Activated T-helper 17 cell treated with anti-CD3 and anti-CD28 coated beads, Interleukin-2, amount 50 U/mL, for 72 hours (primary cell): ENCODE measurements at regions not wholly inside any gene's neighbourhood (a gene's known extent, or its start where the extent isn't known, plus 50 kb on each side); places are given as distances from the start of the nearest gene placed in this dataset.

Experiments
- ATAC-seq: fragments of 150-1000 bp; cut with Tn5 transposase; replicated peaks from 2 replicates; pipeline ENCODE4 v1.10.0; 2021; ENCODE audit warnings: mild to moderate bottlenecking, moderate library complexity
- H3K27ac Mint-ChIP-seq: one replicate; pipeline ENCODE4 v1.8.0; 2022; ENCODE audit warnings: mixed read lengths
- H3K27me3 Mint-ChIP-seq: one replicate; pipeline ENCODE4 v1.8.0; 2022; ENCODE audit warnings: mixed read lengths
- H3K36me3 Mint-ChIP-seq: one replicate; pipeline ENCODE4 v1.8.0; 2022; ENCODE audit warnings: low read depth, mild to moderate bottlenecking, mixed read lengths
- H3K4me1 Mint-ChIP-seq: one replicate; pipeline ENCODE4 v1.8.0; 2022; ENCODE audit warnings: mixed read lengths
- H3K4me3 Mint-ChIP-seq: one replicate; pipeline ENCODE4 v1.8.0; 2022; ENCODE audit warnings: mild to moderate bottlenecking, mixed read lengths
- H3K9me3 Mint-ChIP-seq: one replicate; pipeline ENCODE4 v1.8.0; 2022; ENCODE audit warnings: mixed read lengths

GRCh38 chr2:175396696-175397095, 215.2 kb upstream of the ATP5MC3 start:
- H3K4me3 Mint-ChIP-seq: no peak overlapping the region
- no peak for ATAC-seq
- no peaks in the 10 kb centered on the region for H3K36me3 Mint-ChIP-seq
- no peaks in the 10 kb centered on the region for H3K9me3 Mint-ChIP-seq
- no peaks in the 10 kb centered on the region for H3K4me1 Mint-ChIP-seq
- H3K27me3 Mint-ChIP-seq: peaks cover 7% of the 10 kb centered on the region
- no peak overlapping the region for H3K27ac Mint-ChIP-seq

DNA sequence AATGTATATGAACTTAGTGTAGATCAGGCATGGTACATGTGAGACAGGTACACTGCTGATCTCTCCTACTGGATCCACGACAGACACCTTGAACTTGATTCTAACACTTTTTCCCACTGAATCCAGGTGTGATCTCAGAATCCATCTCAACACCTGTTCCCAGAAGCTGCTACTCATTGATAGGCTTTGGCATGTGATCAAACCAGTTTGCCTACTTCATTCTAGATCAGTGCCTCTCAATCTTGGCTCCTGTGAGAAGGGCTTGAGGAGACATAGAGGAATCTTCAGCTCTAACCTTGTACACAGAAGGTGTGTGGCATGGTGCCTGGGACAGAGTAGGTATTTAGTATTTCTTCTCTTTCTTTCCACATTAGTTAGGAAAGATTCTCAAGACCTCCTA, 212.3 kb upstream of the ATP5MC3 start:
- H3K4me3 Mint-ChIP-seq: no peak overlapping the region

DNA sequence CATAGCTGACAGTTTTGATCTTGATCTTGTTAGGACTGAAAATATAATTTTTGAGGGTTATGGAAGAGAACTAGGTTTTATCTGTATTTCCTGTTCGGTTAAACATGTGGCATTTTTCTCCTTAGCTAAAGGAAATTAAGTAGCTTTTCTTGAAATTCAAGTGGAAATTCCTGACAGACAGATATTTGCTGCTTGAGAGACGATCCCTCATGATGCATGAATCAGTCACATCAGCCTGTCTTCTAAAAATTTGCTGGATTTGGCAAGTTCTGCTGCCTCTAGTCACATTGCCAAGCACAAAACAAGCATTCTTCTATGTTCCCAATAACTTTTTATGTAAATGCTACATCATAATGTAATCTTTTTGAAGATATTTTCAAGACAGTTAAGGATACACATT, 201.8 kb upstream of the ATP5MC3 start:
- no peak overlapping the region for H3K4me3 Mint-ChIP-seq
- H3K36me3 Mint-ChIP-seq: no peaks in the 10 kb centered on the region
- H3K9me3 Mint-ChIP-seq: peaks cover 22% of the 10 kb centered on the region
- no peaks in the 10 kb centered on the region for H3K4me1 Mint-ChIP-seq
- no peak for ATAC-seq
- H3K27ac Mint-ChIP-seq: no peak overlapping the region
- peaks cover 30% of the 10 kb centered on the region for H3K27me3 Mint-ChIP-seq

More for the DNA sequence above, 212.3 kb upstream of the ATP5MC3 start:
- no peaks in the 10 kb centered on the region for H3K36me3 Mint-ChIP-seq
- no peak overlapping the region for H3K27ac Mint-ChIP-seq
- peaks cover 8% of the 10 kb centered on the region for H3K27me3 Mint-ChIP-seq
- H3K4me1 Mint-ChIP-seq: no peaks in the 10 kb centered on the region
- ATAC-seq: no peak
- peaks cover 4% of the 10 kb centered on the region for H3K9me3 Mint-ChIP-seq

DNA sequence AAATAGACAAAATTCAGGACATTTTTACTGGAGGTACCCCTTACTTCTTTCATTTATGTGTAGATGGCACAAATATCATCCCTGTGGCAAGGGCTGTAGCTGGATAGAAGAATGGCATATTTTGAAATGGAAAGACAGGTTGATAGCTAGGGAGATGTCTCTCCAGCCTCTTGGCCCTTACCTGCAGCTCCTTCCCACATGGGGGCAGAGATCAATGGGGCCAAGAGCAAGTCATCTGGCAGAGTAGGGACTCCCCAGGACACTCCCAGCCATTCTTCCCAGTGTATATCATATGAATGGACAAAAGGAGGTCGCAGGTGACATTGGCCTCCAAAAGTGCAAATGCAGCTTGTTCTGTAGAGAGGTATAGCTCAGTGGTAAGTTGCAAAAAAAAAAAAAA, 192.2 kb upstream of the ATP5MC3 start:
- no peak for ATAC-seq
- Mint-ChIP-seq H3K27ac (no peak overlapping the region), H3K4me3 (no peak overlapping the region), H3K9me3 (no peaks in the 10 kb centered on the region), H3K27me3 (peaks cover 17% of the 10 kb centered on the region), H3K36me3 (no peaks in the 10 kb centered on the region), H3K4me1 (no peaks in the 10 kb centered on the region)

DNA sequence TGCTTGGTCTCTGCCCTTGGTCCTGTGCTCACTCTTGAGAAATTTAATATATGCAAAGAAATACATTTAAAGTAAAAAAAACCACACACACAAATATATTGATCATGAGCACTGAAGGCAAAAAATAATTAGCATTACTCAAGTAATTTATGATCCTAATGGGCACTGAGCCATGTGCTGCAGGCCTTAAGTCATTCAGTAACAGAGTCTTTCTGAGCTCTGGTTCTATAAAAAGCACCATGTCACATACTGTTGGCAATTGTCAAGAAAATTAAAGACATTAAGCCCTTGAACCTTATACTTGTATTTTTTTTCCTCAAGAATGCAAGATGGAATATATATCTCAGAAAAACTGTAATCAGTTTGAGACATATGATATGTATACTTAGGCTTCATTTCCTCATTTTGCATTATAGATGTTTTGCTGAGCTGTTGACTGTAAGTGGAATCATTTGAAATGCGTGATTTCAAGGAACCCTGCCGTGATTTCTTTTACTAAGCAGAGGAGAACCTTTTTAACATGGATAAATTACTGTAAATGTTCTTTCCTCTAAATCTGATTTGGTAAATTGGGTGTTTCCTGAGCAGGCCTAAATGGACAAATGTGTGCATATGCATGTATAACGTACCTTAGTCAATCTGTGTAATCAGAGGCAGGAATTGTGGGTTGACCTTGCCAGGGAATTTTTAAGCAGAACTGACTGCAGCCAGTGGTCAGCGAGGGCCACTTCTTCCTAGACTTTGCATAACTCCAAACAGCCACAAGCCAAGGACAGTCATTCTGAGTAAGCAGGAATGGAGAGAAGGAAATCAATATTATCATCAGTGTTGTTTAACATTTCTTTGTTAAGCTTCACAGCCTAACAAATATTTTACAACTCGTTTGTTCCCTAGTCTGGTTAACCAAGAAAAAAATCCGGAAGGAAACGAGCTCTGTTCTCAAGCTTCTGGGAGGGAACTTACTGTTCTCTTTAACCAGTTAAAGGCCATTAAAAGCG, 191.5 kb upstream of the ATP5MC3 start:
- Mint-ChIP-seq H3K27ac (no peak overlapping the region), H3K4me1 (no peaks in the 10 kb centered on the region), H3K27me3 (peaks cover 17% of the 10 kb centered on the region), H3K36me3 (no peaks in the 10 kb centered on the region), H3K4me3 (no peak overlapping the region), H3K9me3 (no peaks in the 10 kb centered on the region)
- ATAC-seq: no peak

- ATAC-seq: no peak
- H3K4me3 Mint-ChIP-seq: no peak overlapping the region
- H3K9me3 Mint-ChIP-seq: no peaks in the 10 kb centered on the region
Observed at GRCh38 chr2:175371378-175371777, 189.9 kb upstream of the ATP5MC3 start.

DNA sequence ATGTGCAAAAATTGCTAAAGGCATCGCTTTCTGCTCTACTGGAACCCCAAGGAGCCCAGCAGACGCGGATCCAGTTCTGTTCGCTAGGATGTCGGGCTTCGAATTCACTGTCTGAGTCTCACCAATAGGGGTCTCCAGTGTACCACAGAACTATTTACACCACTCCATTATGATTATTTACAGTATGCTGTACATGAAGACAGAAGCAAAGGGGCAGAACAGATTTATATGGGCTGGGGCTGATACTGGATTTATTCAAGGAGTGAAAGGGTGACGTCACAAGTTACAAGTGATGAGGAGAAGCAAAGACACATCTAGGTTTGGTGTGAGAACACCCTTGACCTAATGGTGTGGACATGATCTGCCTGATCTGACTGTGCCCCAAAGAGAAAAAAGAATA, 185.3 kb upstream of the ATP5MC3 start:
- H3K27ac Mint-ChIP-seq: no peak overlapping the region
- no peak overlapping the region for H3K4me3 Mint-ChIP-seq
- H3K27me3 Mint-ChIP-seq: peaks cover 27% of the 10 kb centered on the region
- no peak for ATAC-seq
- H3K36me3 Mint-ChIP-seq: no peaks in the 10 kb centered on the region
- H3K4me1 Mint-ChIP-seq: no peaks in the 10 kb centered on the region
- H3K9me3 Mint-ChIP-seq: no peaks in the 10 kb centered on the region

More at GRCh38 chr2:175371378-175371777, 189.9 kb upstream of the ATP5MC3 start:
- Mint-ChIP-seq H3K36me3 (no peaks in the 10 kb centered on the region), H3K27me3 (peaks cover 10% of the 10 kb centered on the region), H3K27ac (no peak overlapping the region), H3K4me1 (no peaks in the 10 kb centered on the region)

GRCh38 chr2:175363699-175364098, 182.2 kb upstream of the ATP5MC3 start:
- no peaks in the 10 kb centered on the region for H3K9me3 Mint-ChIP-seq
- H3K4me3 Mint-ChIP-seq: no peak overlapping the region
- no peaks in the 10 kb centered on the region for H3K36me3 Mint-ChIP-seq
- ATAC-seq: no peak
- no peak overlapping the region for H3K27ac Mint-ChIP-seq
- H3K4me1 Mint-ChIP-seq: no peaks in the 10 kb centered on the region
- H3K27me3 Mint-ChIP-seq: peaks cover 30% of the 10 kb centered on the region

- H3K4me1 Mint-ChIP-seq: no peaks in the 10 kb centered on the region
- ATAC-seq: no peak
- peaks cover 35% of the 10 kb centered on the region for H3K27me3 Mint-ChIP-seq
- H3K36me3 Mint-ChIP-seq: no peaks in the 10 kb centered on the region
- H3K27ac Mint-ChIP-seq: no peak overlapping the region
- H3K9me3 Mint-ChIP-seq: no peaks in the 10 kb centered on the region
- H3K4me3 Mint-ChIP-seq: no peak overlapping the region
Observed at GRCh38 chr2:175362331-175362730, 180.8 kb upstream of the ATP5MC3 start.

- Mint-ChIP-seq H3K27ac (no peak overlapping the region), H3K36me3 (no peaks in the 10 kb centered on the region), H3K27me3 (peaks cover 29% of the 10 kb centered on the region), H3K4me1 (no peaks in the 10 kb centered on the region), H3K4me3 (no peak overlapping the region), H3K9me3 (no peaks in the 10 kb centered on the region)
- no peak for ATAC-seq
Observed at GRCh38 chr2:175359710-175360109, 178.2 kb upstream of the ATP5MC3 start.

- no peaks in the 10 kb centered on the region for H3K9me3 Mint-ChIP-seq
- no peak for ATAC-seq
- H3K36me3 Mint-ChIP-seq: no peaks in the 10 kb centered on the region
- H3K27me3 Mint-ChIP-seq: peaks cover 38% of the 10 kb centered on the region
- H3K4me3 Mint-ChIP-seq: no peak overlapping the region
- H3K4me1 Mint-ChIP-seq: no peaks in the 10 kb centered on the region
- H3K27ac Mint-ChIP-seq: no peak overlapping the region
Observed at GRCh38 chr2:175356901-175357300, 175.4 kb upstream of the ATP5MC3 start.

GRCh38 chr2:175355246-175355645, 173.7 kb upstream of the ATP5MC3 start:
- H3K4me1 Mint-ChIP-seq: no peaks in the 10 kb centered on the region
- H3K36me3 Mint-ChIP-seq: no peaks in the 10 kb centered on the region
- no peak overlapping the region for H3K27ac Mint-ChIP-seq
- no peak for ATAC-seq
- no peak overlapping the region for H3K4me3 Mint-ChIP-seq
- peaks cover 42% of the 10 kb centered on the region for H3K27me3 Mint-ChIP-seq
- no peaks in the 10 kb centered on the region for H3K9me3 Mint-ChIP-seq

DNA sequence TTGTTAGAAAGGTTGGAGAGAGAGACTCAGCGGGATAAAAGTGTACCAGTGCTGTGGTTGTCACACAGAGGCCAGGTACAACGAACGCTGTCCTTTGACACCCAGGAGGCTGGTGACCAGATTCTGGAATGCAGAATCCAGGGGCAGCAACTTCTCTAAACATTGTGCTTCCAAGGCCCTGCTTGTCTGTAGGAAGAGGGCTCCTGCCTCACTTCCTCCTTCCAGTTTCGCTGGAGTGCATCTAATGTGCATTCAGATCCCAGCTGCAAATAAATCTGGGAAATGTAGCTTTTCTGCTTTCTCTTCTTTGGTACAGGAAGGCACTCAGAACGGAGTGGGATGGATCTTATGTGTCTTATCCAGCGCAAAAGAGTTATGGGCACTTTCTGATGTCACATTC, 171.8 kb upstream of the ATP5MC3 start:
- Mint-ChIP-seq H3K27ac (no peak overlapping the region), H3K4me3 (no peak overlapping the region), H3K9me3 (no peaks in the 10 kb centered on the region), H3K27me3 (peaks cover 44% of the 10 kb centered on the region), H3K36me3 (no peaks in the 10 kb centered on the region), H3K4me1 (no peaks in the 10 kb centered on the region)
- ATAC-seq: no peak

DNA sequence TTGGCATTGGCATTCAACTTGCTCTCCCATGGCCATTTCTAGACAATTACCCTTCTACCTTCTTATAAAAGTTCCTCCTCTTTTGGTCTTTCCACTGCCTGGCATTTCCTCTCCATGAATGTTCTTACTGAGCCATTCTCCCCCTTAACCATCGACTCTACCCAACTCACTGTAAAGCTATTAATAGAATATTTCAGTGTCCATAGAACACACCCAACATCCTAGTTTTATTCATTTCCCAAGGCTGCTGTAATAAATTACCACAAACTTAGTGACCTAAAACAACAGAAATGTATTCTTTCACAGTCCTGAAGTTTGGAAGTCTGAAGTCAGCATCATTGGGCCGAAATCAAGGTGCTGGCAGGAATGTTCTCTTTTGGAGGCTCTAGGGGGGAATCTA, 170.0 kb upstream of the ATP5MC3 start:
- no peaks in the 10 kb centered on the region for H3K36me3 Mint-ChIP-seq
- H3K27me3 Mint-ChIP-seq: peaks cover 42% of the 10 kb centered on the region
- no peak overlapping the region for H3K27ac Mint-ChIP-seq
- no peak for ATAC-seq
- no peaks in the 10 kb centered on the region for H3K4me1 Mint-ChIP-seq
- H3K9me3 Mint-ChIP-seq: no peaks in the 10 kb centered on the region
- no peak overlapping the region for H3K4me3 Mint-ChIP-seq

GRCh38 chr2:175350105-175350504, 168.6 kb upstream of the ATP5MC3 start:
- Mint-ChIP-seq H3K9me3 (no peaks in the 10 kb centered on the region), H3K4me3 (no peak overlapping the region), H3K27ac (no peak overlapping the region), H3K4me1 (no peaks in the 10 kb centered on the region), H3K27me3 (peaks cover 43% of the 10 kb centered on the region), H3K36me3 (no peaks in the 10 kb centered on the region)
- no peak for ATAC-seq
